CD4-positive, alpha-beta T cell (primary cell): ENCODE measurements at regions not wholly inside any gene's neighbourhood (a gene's known extent, or its start where the extent isn't known, plus 50 kb on each side); places are given as distances from the start of the nearest gene placed in this dataset.
"Not testable (repeated sequence)": the region's sequence is repeated elsewhere in the genome, so short reads cannot be mapped to it uniquely, and the experiment has no call there.

Source experiments
- ATAC-seq: fragments of 200-7000 bp; cut with Tn5 transposase; one replicate; pipeline ENCODE4 v1.10.0; 2022; ENCODE audit warnings: mild to moderate bottlenecking; ENCODE audit not compliant: poor library complexity
- CTCF ChIA-PET: fragments of 350-600 bp; sonication (Branson Sonifier 250); formaldehyde crosslinking; loops from one replicate; lab custom pipeline; 2021; ENCODE audit warnings: antibody characterized with exemption, inconsistent platforms; lab: Charles Lee
- POLR2A ChIA-PET: fragments of 350-600 bp; sonication (Branson Sonifier 250); formaldehyde crosslinking; loops from one replicate; lab custom pipeline; 2021; ENCODE audit warnings: antibody characterized with exemption, inconsistent platforms; lab: Charles Lee
- DNase-seq, 14 experiments: peaks; one replicate each; pipeline ENCODE4 v3.0.0-alpha.2; 2013 to 2020; ENCODE audit warnings: mixed read lengths in 2 of 14
- H3K27ac ChIP-seq, 2 donors: one replicate each; pipeline versions ENCODE4 v1.5.1 to v1.7.0; 2013; ENCODE audit warnings: low read length in 2 of 2, low read depth in 1 of 2, mild to moderate bottlenecking in 1 of 2
- H3K27me3 ChIP-seq, 2 experiments: 1 replicate in 1 of 2; 2 replicates in 1 of 2; pipeline versions ENCODE4 v1.6.1 to v1.7.0; 2013; ENCODE audit warnings: low read length in 2 of 2, control low read depth in 1 of 2, mild to moderate bottlenecking in 1 of 2, moderate library complexity in 1 of 2; ENCODE audit not compliant: insufficient read depth in 2 of 2, control insufficient read depth in 1 of 2
- H3K36me3 ChIP-seq: one replicate; pipeline ENCODE4 v1.6.1; 2013; ENCODE audit warnings: low read length, control low read depth; ENCODE audit not compliant: insufficient read depth
- H3K4me1 ChIP-seq: one replicate; pipeline ENCODE4 v1.6.1; 2013; ENCODE audit warnings: low read length, control low read depth; ENCODE audit not compliant: insufficient read depth
- H3K4me3 ChIP-seq: one replicate; pipeline ENCODE4 v1.5.1; 2013; ENCODE audit warnings: mild to moderate bottlenecking, low read length, moderate library complexity
- H3K9me3 ChIP-seq, 2 experiments: 1 replicate in 1 of 2; 2 replicates in 1 of 2; pipeline versions ENCODE4 v1.6.1 to v1.7.0; 2013; ENCODE audit warnings: low read length in 2 of 2, mild to moderate bottlenecking in 2 of 2, control low read depth in 1 of 2, moderate library complexity in 1 of 2; ENCODE audit not compliant: control insufficient read depth in 1 of 2, insufficient read depth in 1 of 2
- H3K27ac Mint-ChIP-seq: one replicate; pipeline ENCODE4 v1.8.0; 2020; ENCODE audit warnings: mixed read lengths
- H3K27me3 Mint-ChIP-seq: one replicate; pipeline ENCODE4 v1.8.0; 2021; ENCODE audit warnings: mixed read lengths
- H3K36me3 Mint-ChIP-seq: one replicate; pipeline ENCODE4 v1.8.0; 2021; ENCODE audit warnings: low read depth, mixed read lengths
- H3K4me1 Mint-ChIP-seq: one replicate; pipeline ENCODE4 v1.8.0; 2021; ENCODE audit warnings: low read depth, mixed read lengths
- H3K4me3 Mint-ChIP-seq: one replicate; pipeline ENCODE4 v1.8.0; 2020; ENCODE audit warnings: mild to moderate bottlenecking, mixed read lengths
- H3K9me3 Mint-ChIP-seq: one replicate; pipeline ENCODE4 v1.8.0; 2020; ENCODE audit warnings: mixed read lengths
- CTCF ChIP-seq: fragments of 200-600 bp; IDR thresholded peaks from one replicate; pipeline ENCODE4 v1.8.0; 2022; ENCODE audit warnings: antibody characterized with exemption, mild to moderate bottlenecking
- intact Hi-C, 2 experiments: fragments of 100-400 bp; cut with DNase I in 1 of 2; cut with micrococcal nuclease in 1 of 2; formaldehyde crosslinking; loops; one replicate each; pipeline versions ENCODE4 v1.15.1 to v1.9.0; 2023 to 2025; cut with DNase I, micrococcal nuclease

DNA sequence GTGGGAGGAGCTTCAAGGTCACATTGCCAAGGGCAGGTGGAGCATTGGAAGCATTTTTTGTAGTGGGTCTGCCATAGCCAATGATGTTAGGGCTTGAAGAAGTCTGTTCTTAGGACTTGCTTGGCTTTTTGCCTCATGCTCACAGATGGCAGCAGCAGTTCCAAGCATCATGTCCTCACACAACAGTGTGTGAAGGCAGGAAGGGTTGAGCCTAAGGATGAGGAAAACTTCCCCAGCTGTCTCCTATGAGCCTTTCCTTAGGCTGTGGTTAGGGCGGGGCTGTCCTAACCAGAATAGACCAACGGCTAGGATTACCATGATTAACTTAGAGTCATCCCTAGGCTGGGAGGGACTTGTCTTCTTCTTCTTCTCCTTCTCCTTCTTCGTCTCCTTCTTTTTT, 76.2 kb upstream of the KCNA1 start:
- H3K27me3 ChIP-seq, result no peaks in the 10 kb centered on the region
- H3K4me3 Mint-ChIP-seq, result no peak overlapping the region
- CTCF ChIA-PET, result no interaction called here

DNA sequence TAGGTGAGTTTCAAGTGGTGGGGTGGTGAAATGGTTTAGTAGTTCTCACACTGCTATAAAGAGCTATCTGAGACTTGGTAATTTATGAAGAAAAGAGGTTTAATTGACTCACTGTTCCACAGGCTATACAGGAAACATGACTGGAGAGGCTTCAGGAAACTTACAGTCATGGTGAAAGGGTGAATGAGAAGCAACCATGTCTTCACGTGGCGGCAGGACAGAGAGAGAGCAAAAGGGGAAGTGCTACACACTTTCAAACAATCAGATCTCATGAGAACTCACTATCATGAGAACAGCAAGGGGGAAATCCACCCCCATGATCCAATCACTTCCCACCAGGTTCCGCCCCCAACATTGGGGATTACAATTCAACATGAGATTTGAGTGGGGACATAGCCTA, 67.3 kb upstream of the KCNA1 start:
- intact Hi-C loops, result loop anchor here in 1 of 2 experiments (5.0 kb wide), 1 partner anchor 1275 kb away; no protein-coding TSS in a partner anchor
- H3K27me3 ChIP-seq, H3K36me3 ChIP-seq, H3K9me3 Mint-ChIP-seq, ATAC-seq, H3K27ac ChIP-seq, POLR2A ChIA-PET, H3K4me3 ChIP-seq, CTCF ChIA-PET, DNase-seq, H3K27ac Mint-ChIP-seq, H3K36me3 Mint-ChIP-seq, H3K9me3 ChIP-seq, H3K4me1 Mint-ChIP-seq, H3K4me1 ChIP-seq, H3K4me3 Mint-ChIP-seq, H3K27me3 Mint-ChIP-seq: not testable (repeated sequence)

More for the DNA sequence above, 76.2 kb upstream of the KCNA1 start:
- intact Hi-C loops, result no loop called here
- POLR2A ChIA-PET, result no interaction called here
- Histone ChIP-seq H3K36me3 (no peaks in the 10 kb centered on the region), H3K4me1 (peaks cover 26% of the 10 kb centered on the region), H3K27ac (no peak overlapping the region), H3K4me3 (no peak overlapping the region), H3K9me3 (peaks cover 0 to 3% of the 10 kb centered on the region in 2 experiments)
- H3K27ac Mint-ChIP-seq, result no peak overlapping the region
- no peak for ATAC-seq
- no peak for TF ChIP-seq CTCF
- H3K27me3 Mint-ChIP-seq, result peaks cover 5% of the 10 kb centered on the region
- H3K9me3 Mint-ChIP-seq, result no peaks in the 10 kb centered on the region
- peaks cover 38% of the 10 kb centered on the region for H3K4me1 Mint-ChIP-seq
- DNase-seq, result no peak
- no peaks in the 10 kb centered on the region for H3K36me3 Mint-ChIP-seq

DNA sequence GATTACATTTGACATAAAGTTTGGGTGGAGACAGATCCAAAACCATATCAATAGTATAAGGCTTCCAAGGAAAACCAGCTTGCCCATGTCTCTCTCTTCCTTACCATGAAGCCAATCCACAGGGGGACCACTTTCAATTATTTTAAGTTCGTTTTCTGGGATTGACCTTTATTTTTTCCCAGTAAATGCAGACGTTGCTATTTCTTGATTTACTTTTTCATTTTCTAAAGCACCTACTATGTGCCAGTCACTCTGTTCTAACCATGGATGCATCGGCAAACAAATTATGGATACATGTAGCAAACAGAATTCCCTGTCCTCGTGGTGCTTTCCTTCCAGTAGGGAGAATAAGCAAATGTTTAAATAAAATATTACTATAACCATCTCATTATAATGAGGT, 65.8 kb upstream of the KCNA1 start:
- Mint-ChIP-seq H3K4me3 (no peak overlapping the region), H3K27me3 (peaks cover 4% of the 10 kb centered on the region), H3K27ac (no peak overlapping the region), H3K4me1 (no peaks in the 10 kb centered on the region), H3K36me3 (no peaks in the 10 kb centered on the region), H3K9me3 (peaks cover 2% of the 10 kb centered on the region)
- Histone ChIP-seq H3K27me3 (no peaks in the 10 kb centered on the region), H3K9me3 (no peaks in the 10 kb centered on the region), H3K4me1 (no peaks in the 10 kb centered on the region), H3K27ac (no peak overlapping the region), H3K36me3 (no peaks in the 10 kb centered on the region), H3K4me3 (no peak overlapping the region)
- ATAC-seq (no peak), DNase-seq (no peak)
- intact Hi-C loops, result loop anchor here in 1 of 2 experiments (5.0 kb wide), 1 partner anchor 1273 kb away; no protein-coding TSS in a partner anchor
- CTCF ChIA-PET, result no interaction called here
- no peak for TF ChIP-seq CTCF
- POLR2A ChIA-PET, result no interaction called here

- CTCF ChIA-PET, result no interaction called here
- intact Hi-C loops, result no loop called here
- no peaks in the 10 kb centered on the region for H3K4me1 ChIP-seq
- H3K4me3 Mint-ChIP-seq, result no peak overlapping the region
- peaks cover 2% of the 10 kb centered on the region for H3K9me3 Mint-ChIP-seq
- H3K27ac ChIP-seq, result no peak overlapping the region
- no peaks in the 10 kb centered on the region for H3K36me3 ChIP-seq
- POLR2A ChIA-PET, result interaction anchor here (1.1 kb wide), 1 partner anchor 10 kb away, joined by 3 read pairs; no protein-coding TSS in a partner anchor
- no peak for TF ChIP-seq CTCF
- H3K9me3 ChIP-seq, result no peaks in the 10 kb centered on the region
- ATAC-seq (no peak), DNase-seq (no peak)
- H3K27me3 ChIP-seq, result no peaks in the 10 kb centered on the region
- H3K36me3 Mint-ChIP-seq, result no peaks in the 10 kb centered on the region
- no peak overlapping the region for H3K27ac Mint-ChIP-seq
- H3K27me3 Mint-ChIP-seq, result no peaks in the 10 kb centered on the region
- H3K4me3 ChIP-seq, result no peak overlapping the region
- peaks cover 4% of the 10 kb centered on the region for H3K4me1 Mint-ChIP-seq
These were observed 62.0 kb upstream of the KCNA1 start for GRCh38 chr12:4847713-4848112.
